Naive thymus-derived CD4-positive, alpha-beta T cell (primary cell): ENCODE measurements at regions not wholly inside any gene's neighbourhood (a gene's known extent, or its start where the extent isn't known, plus 50 kb on each side); places are given as distances from the start of the nearest gene placed in this dataset.
A peak's percentile ranks its signal among the peaks of the same experiment; 100 is the strongest.

Source experiments
- ATAC-seq: fragments of 150-1000 bp; cut with Tn5 transposase; 2 replicates; pipeline ENCODE4 v1.10.0; 2021; ENCODE audit warnings: mild to moderate bottlenecking, moderate library complexity
- CTCF ChIA-PET: fragments of 350-600 bp; sonication (Branson Sonifier 250); formaldehyde crosslinking; loops from one replicate; lab custom pipeline; 2021; ENCODE audit warnings: antibody characterized with exemption; lab: Charles Lee
- POLR2A ChIA-PET: fragments of 350-600 bp; sonication (Branson Sonifier 250); formaldehyde crosslinking; loops from one replicate; lab custom pipeline; 2021; ENCODE audit warnings: antibody characterized with exemption, inconsistent platforms; lab: Charles Lee
- DNase-seq, 9 donors: peaks; one replicate each; pipeline versions ENCODE4 v3.0.0 to v3.0.0-alpha.2; 2020 to 2022; ENCODE audit warnings: mixed read lengths in 1 of 9
- H3K27ac ChIP-seq: one replicate; pipeline ENCODE4 v1.7.0; 2013; ENCODE audit warnings: mild to moderate bottlenecking, low read depth, low read length, moderate library complexity
- H3K27me3 ChIP-seq, 2 donors: one replicate each; pipeline ENCODE4 v1.7.0; 2013; ENCODE audit warnings: low read length in 2 of 2, mild to moderate bottlenecking in 2 of 2, moderate library complexity in 2 of 2; ENCODE audit not compliant: control insufficient read depth in 2 of 2, insufficient read depth in 2 of 2
- H3K36me3 ChIP-seq, 3 experiments: 1 replicate in 2 of 3; 2 replicates in 1 of 3; pipeline ENCODE4 v1.7.0; 2013; ENCODE audit warnings: low read length in 3 of 3, mild to moderate bottlenecking in 3 of 3, moderate library complexity in 1 of 3; ENCODE audit not compliant: insufficient read depth in 3 of 3, control insufficient read depth in 2 of 3
- H3K4me1 ChIP-seq, 2 donors: one replicate each; pipeline ENCODE4 v1.7.0; 2013; ENCODE audit warnings: low read length in 2 of 2, mild to moderate bottlenecking in 2 of 2, moderate library complexity in 1 of 2; ENCODE audit not compliant: control insufficient read depth in 2 of 2, insufficient read depth in 2 of 2
- H3K4me3 ChIP-seq: 2 replicates; pipeline ENCODE4 v1.7.0; 2013; ENCODE audit warnings: mild to moderate bottlenecking, low read length
- H3K9me3 ChIP-seq, 3 experiments: 1 replicate in 2 of 3; 2 replicates in 1 of 3; pipeline ENCODE4 v1.7.0; 2013; ENCODE audit warnings: low read length in 3 of 3; ENCODE audit not compliant: control insufficient read depth in 2 of 3
- H3K27ac Mint-ChIP-seq, 9 donors: one replicate each; pipeline ENCODE4 v1.8.0; 2020 to 2022; ENCODE audit warnings: mixed read lengths in 9 of 9, mild to moderate bottlenecking in 8 of 9, moderate library complexity in 5 of 9, inconsistent platforms in 2 of 9
- H3K27me3 Mint-ChIP-seq, 5 donors: one replicate each; pipeline ENCODE4 v1.8.0; 2021 to 2022; ENCODE audit warnings: mixed read lengths in 5 of 5, mild to moderate bottlenecking in 1 of 5
- H3K36me3 Mint-ChIP-seq, 5 donors: one replicate each; pipeline ENCODE4 v1.8.0; 2020 to 2022; ENCODE audit warnings: mixed read lengths in 5 of 5, mild to moderate bottlenecking in 3 of 5, inconsistent platforms in 1 of 5
- H3K4me1 Mint-ChIP-seq, 7 donors: one replicate each; pipeline ENCODE4 v1.8.0; 2020 to 2022; ENCODE audit warnings: mixed read lengths in 7 of 7, mild to moderate bottlenecking in 3 of 7, inconsistent platforms in 1 of 7
- H3K4me3 Mint-ChIP-seq, 10 donors: one replicate each; pipeline ENCODE4 v1.8.0; 2020 to 2022; ENCODE audit warnings: mild to moderate bottlenecking in 10 of 10, mixed read lengths in 10 of 10, moderate library complexity in 6 of 10, inconsistent platforms in 2 of 10
- H3K9me3 Mint-ChIP-seq, 11 donors: one replicate each; pipeline ENCODE4 v1.8.0; 2020 to 2022; ENCODE audit warnings: mixed read lengths in 11 of 11, mild to moderate bottlenecking in 4 of 11, inconsistent platforms in 1 of 11, moderate library complexity in 1 of 11
- intact Hi-C, 2 donors: fragments of 100-400 bp; cut with micrococcal nuclease; formaldehyde crosslinking; loops; one replicate each; pipeline ENCODE4 v1.15.1; 2023

DNA sequence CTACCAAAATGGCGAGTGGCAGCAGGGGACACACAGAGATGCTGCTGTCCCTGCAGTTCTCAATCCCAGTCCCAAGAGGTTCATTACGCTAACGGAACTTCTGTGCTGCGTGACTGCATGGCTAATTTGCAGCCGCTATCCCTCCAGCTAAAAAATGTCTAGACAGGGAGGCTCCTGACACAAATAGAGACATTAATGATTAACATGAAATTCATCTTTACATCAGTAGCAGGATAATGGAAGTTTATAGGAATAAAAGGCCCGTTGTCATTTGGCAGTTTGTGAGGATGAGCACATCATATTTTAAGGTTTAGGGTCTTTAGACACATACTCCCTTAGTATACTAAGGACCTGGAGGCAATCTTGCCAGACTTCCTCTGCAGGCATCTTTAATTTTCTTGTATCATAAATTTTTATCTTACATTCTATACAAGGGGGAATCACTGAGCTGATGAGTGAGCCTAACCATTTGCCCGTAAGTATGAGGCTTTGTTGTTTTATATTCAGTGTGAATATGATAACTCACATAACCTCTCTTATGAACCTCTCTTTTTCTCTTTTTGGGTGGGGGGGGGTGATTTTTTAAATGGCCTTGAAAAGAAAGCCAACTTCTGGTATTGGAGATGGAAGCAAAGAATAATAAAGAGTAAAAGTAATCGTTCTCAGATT lies 99.8 kb upstream of the OR9G4 start:
- peaks cover 0 to 6% (median 3%) of the 10 kb centered on the region in 5 donors for H3K27me3 Mint-ChIP-seq

GRCh38 chr11:56846631-56847576 lies 98.4 kb upstream of the OR9G4 start:
- Histone ChIP-seq H3K27ac (no peak overlapping the region), H3K4me3 (no peak overlapping the region), H3K9me3 (no peaks in the 10 kb centered on the region), H3K27me3 (no peaks in the 10 kb centered on the region), H3K4me1 (no peaks in the 10 kb centered on the region), H3K36me3 (no peaks in the 10 kb centered on the region)
- Mint-ChIP-seq H3K27ac (no peak overlapping the region), H3K36me3 (no peaks in the 10 kb centered on the region), H3K9me3 (no peaks in the 10 kb centered on the region), H3K4me3 (no peak overlapping the region), H3K4me1 (no peaks in the 10 kb centered on the region), H3K27me3 (peaks cover 0 to 14% (median 2%) of the 10 kb centered on the region in 5 donors)
- DNase-seq (no peak), ATAC-seq (no peak)
- intact Hi-C loops: no loop called here
- POLR2A ChIA-PET: no interaction called here
- CTCF ChIA-PET: no interaction called here

More for the DNA sequence above, 99.8 kb upstream of the OR9G4 start:
- ChIA-PET POLR2A (no interaction called here), CTCF (no interaction called here)
- Mint-ChIP-seq H3K9me3 (no peaks in the 10 kb centered on the region), H3K36me3 (no peaks in the 10 kb centered on the region), H3K4me1 (peaks cover 0 to 1% (median 0%) of the 10 kb centered on the region in 7 donors), H3K27ac (no peak overlapping the region), H3K4me3 (no peak overlapping the region)
- Histone ChIP-seq H3K36me3 (no peaks in the 10 kb centered on the region), H3K27ac (no peak overlapping the region), H3K27me3 (no peaks in the 10 kb centered on the region), H3K9me3 (no peaks in the 10 kb centered on the region), H3K4me1 (no peaks in the 10 kb centered on the region), H3K4me3 (no peak overlapping the region)
- no peak for DNase-seq
- no peak for ATAC-seq
- intact Hi-C loops: no loop called here

GRCh38 chr11:56845121-56845732 lies 96.7 kb upstream of the OR9G4 start:
- Mint-ChIP-seq H3K4me1 (peaks cover 0 to 2% (median 0%) of the 10 kb centered on the region in 7 donors), H3K4me3 (peak overlapping the region in 1 of 10 donors; percentile 34), H3K9me3 (no peaks in the 10 kb centered on the region), H3K27ac (no peak overlapping the region), H3K36me3 (no peaks in the 10 kb centered on the region), H3K27me3 (peaks cover 0 to 14% (median 2%) of the 10 kb centered on the region in 5 donors)
- CTCF ChIA-PET: no interaction called here
- H3K27ac ChIP-seq: no peak overlapping the region
- H3K9me3 ChIP-seq: no peaks in the 10 kb centered on the region
- no peaks in the 10 kb centered on the region for H3K4me1 ChIP-seq
- no peaks in the 10 kb centered on the region for H3K36me3 ChIP-seq
- no peaks in the 10 kb centered on the region for H3K27me3 ChIP-seq
- intact Hi-C loops: no loop called here
- POLR2A ChIA-PET: no interaction called here
- H3K4me3 ChIP-seq: no peak overlapping the region
- DNase-seq (no peak), ATAC-seq (no peak)

GRCh38 chr11:56843816-56844215 lies 95.3 kb upstream of the OR9G4 start:
- Histone ChIP-seq H3K36me3 (no peaks in the 10 kb centered on the region), H3K4me1 (no peaks in the 10 kb centered on the region), H3K27me3 (no peaks in the 10 kb centered on the region), H3K4me3 (no peak overlapping the region), H3K27ac (no peak overlapping the region), H3K9me3 (no peaks in the 10 kb centered on the region)
- intact Hi-C loops: no loop called here
- ChIA-PET CTCF (interaction anchor here (1.1 kb wide), 1 partner anchor 406 kb away, joined by 3 read pairs; no protein-coding TSS in a partner anchor), POLR2A (no interaction called here)
- Mint-ChIP-seq H3K9me3 (no peaks in the 10 kb centered on the region), H3K4me1 (peaks cover 0 to 2% (median 0%) of the 10 kb centered on the region in 7 donors), H3K4me3 (no peak overlapping the region), H3K27ac (no peak overlapping the region), H3K36me3 (no peaks in the 10 kb centered on the region), H3K27me3 (peaks cover 0 to 20% (median 5%) of the 10 kb centered on the region in 5 donors)
- DNase-seq (no peak), ATAC-seq (no peak)

- DNase-seq: no peak
- H3K4me1 Mint-ChIP-seq: peaks cover 0 to 2% (median 0%) of the 10 kb centered on the region in 7 donors
- POLR2A ChIA-PET: no interaction called here
- no peak for ATAC-seq
- Histone ChIP-seq H3K27ac (no peak overlapping the region), H3K27me3 (no peaks in the 10 kb centered on the region), H3K4me3 (no peak overlapping the region), H3K9me3 (no peaks in the 10 kb centered on the region), H3K36me3 (no peaks in the 10 kb centered on the region), H3K4me1 (no peaks in the 10 kb centered on the region)
- H3K9me3 Mint-ChIP-seq: no peaks in the 10 kb centered on the region
- no peak overlapping the region for H3K4me3 Mint-ChIP-seq
- peaks cover 0 to 20% (median 5%) of the 10 kb centered on the region in 5 donors for H3K27me3 Mint-ChIP-seq
- H3K36me3 Mint-ChIP-seq: no peaks in the 10 kb centered on the region
- no peak overlapping the region for H3K27ac Mint-ChIP-seq
- intact Hi-C loops: no loop called here
- CTCF ChIA-PET: interaction anchor here (1.1 kb wide), 1 partner anchor 407 kb away, joined by 3 read pairs; no protein-coding TSS in a partner anchor
Observed at GRCh38 chr11:56842814-56843794, 94.6 kb upstream of the OR9G4 start.
